IMR-90 (cell line): ENCODE measurements at regions not wholly inside any gene's neighbourhood (a gene's known extent, or its start where the extent isn't known, plus 50 kb on each side); places are given as distances from the start of the nearest gene placed in this dataset.

ENCODE experiments used
- ATAC-seq: fragments of 200-7000 bp; cut with Tn5 transposase; 2 replicates; pipeline ENCODE4 v1.9.1; 2020; ENCODE audit warnings: low read depth, mild to moderate bottlenecking, moderate library complexity
- BruUV-seq: library from RNA; stranded (reverse); fragments of 400-500 nt; replicated peaks from 2 replicates; lab custom pipeline; 2021; lab: Mats Ljungman, UMichigan
- CTCF ChIA-PET: fragments of 300-600 bp; formaldehyde crosslinking; extraction: SDS; loops from one replicate; lab custom pipeline; 2021; ENCODE audit warnings: antibody characterized with exemption; lab: Yijun Ruan, JAX
- POLR2A ChIA-PET: fragments of 300-600 bp; sonication (Branson Sonifier 250); formaldehyde crosslinking; loops from one replicate; lab custom pipeline; 2022; ENCODE audit warnings: antibody characterized with exemption; ENCODE audit not compliant: unreplicated experiment; lab: Charles Lee
- DNase-seq: peaks from one replicate; pipeline ENCODE4 v3.0.0; 2013
- H2AFZ ChIP-seq: replicated peaks from 2 replicates; pipeline ENCODE3; 2013; ENCODE audit warnings: low read length, mild to moderate bottlenecking; ENCODE audit not compliant: poor library complexity
- H2AK5ac ChIP-seq: 2 replicates; pipeline ENCODE4 v1.6.1; 2013; ENCODE audit warnings: low read depth, low read length, inconsistent platforms
- H2AK9ac ChIP-seq: replicated peaks from 2 replicates; pipeline ENCODE3; 2013; ENCODE audit warnings: mild to moderate bottlenecking, low read depth, low read length, moderate library complexity; ENCODE audit not compliant: poor library complexity
- H2BK120ac ChIP-seq: 2 replicates; pipeline ENCODE4 v1.6.1; 2013; ENCODE audit warnings: low read depth, low read length, inconsistent platforms
- H2BK15ac ChIP-seq: 3 replicates; pipeline ENCODE4 v1.6.1; 2013; ENCODE audit warnings: low read depth, low read length, inconsistent platforms
- H2BK20ac ChIP-seq: 2 replicates; pipeline ENCODE4 v1.6.1; 2013; ENCODE audit warnings: low read depth, mild to moderate bottlenecking, inconsistent platforms, low read length, moderate library complexity
- H2BK5ac ChIP-seq: 2 replicates; pipeline ENCODE4 v1.6.1; 2013; ENCODE audit warnings: mild to moderate bottlenecking, low read depth, low read length, inconsistent platforms; ENCODE audit not compliant: poor library complexity, severe bottlenecking
- H3K14ac ChIP-seq: replicated peaks from 2 replicates; pipeline ENCODE4 v1.6.1; 2013; ENCODE audit warnings: low read depth, low read length, inconsistent platforms
- H3K18ac ChIP-seq: 2 replicates; pipeline ENCODE4 v1.6.1; 2013; ENCODE audit warnings: low read depth, low read length, control low read depth
- H3K23ac ChIP-seq: 2 replicates; pipeline ENCODE4 v1.6.1; 2013; ENCODE audit warnings: low read depth, low read length, inconsistent platforms
- H3K27ac ChIP-seq: 2 replicates; pipeline ENCODE4 v1.5.1; 2013; ENCODE audit warnings: mild to moderate bottlenecking, control low read depth, low read length; ENCODE audit not compliant: insufficient read depth
- H3K27me3 ChIP-seq: 2 replicates; pipeline ENCODE4 v1.6.1; 2013; ENCODE audit warnings: low read length; ENCODE audit not compliant: control insufficient read depth, insufficient read depth
- H3K36me3 ChIP-seq: 2 replicates; pipeline ENCODE4 v1.6.1; 2013; ENCODE audit warnings: low read length, mixed read lengths; ENCODE audit not compliant: control insufficient read depth, insufficient read depth
- H3K4ac ChIP-seq: 2 replicates; pipeline ENCODE4 v1.6.1; 2013; ENCODE audit warnings: low read depth, low read length, inconsistent platforms
- H3K4me1 ChIP-seq: 2 replicates; pipeline ENCODE4 v1.6.1; 2013; ENCODE audit warnings: low read length, mixed read lengths; ENCODE audit not compliant: control insufficient read depth, insufficient read depth
- H3K4me2 ChIP-seq: 2 replicates; pipeline ENCODE4 v1.6.1; 2013; ENCODE audit warnings: low read depth, mild to moderate bottlenecking, control low read depth, low read length, moderate library complexity
- H3K4me3 ChIP-seq: 2 replicates; pipeline ENCODE4 v1.5.1; 2013; ENCODE audit warnings: low read depth, mild to moderate bottlenecking, control low read depth, low read length, moderate library complexity; ENCODE audit not compliant: insufficient read depth
- H3K56ac ChIP-seq: 2 replicates; pipeline ENCODE4 v1.6.1; 2013; ENCODE audit warnings: low read length, inconsistent platforms; ENCODE audit not compliant: insufficient read depth; ENCODE audit errors: extremely low read depth
- H3K79me1 ChIP-seq, 2 experiments: 2 replicates each; pipeline ENCODE4 v1.6.1; 2013; ENCODE audit warnings: low read length in 2 of 2, inconsistent platforms in 1 of 2, low read depth in 1 of 2
- H3K9ac ChIP-seq: 2 replicates; pipeline ENCODE4 v1.6.1; 2013; ENCODE audit warnings: low read depth, low read length, control low read depth
- H3K9me1 ChIP-seq: 2 replicates; pipeline ENCODE4 v1.6.1; 2013; ENCODE audit warnings: low read length, inconsistent platforms; ENCODE audit not compliant: insufficient read depth
- H3K9me3 ChIP-seq: 2 replicates; pipeline ENCODE4 v1.6.1; 2013; ENCODE audit warnings: low read length; ENCODE audit not compliant: control insufficient read depth, insufficient read depth
- H4K20me1 ChIP-seq: 2 replicates; pipeline ENCODE4 v1.6.1; 2013; ENCODE audit warnings: low read length, inconsistent platforms; ENCODE audit not compliant: insufficient read depth
- H4K5ac ChIP-seq: 2 replicates; pipeline ENCODE4 v1.6.1; 2013; ENCODE audit warnings: mild to moderate bottlenecking, low read depth, low read length, control low read depth
- H4K8ac ChIP-seq, 2 experiments: 2 replicates each; pipeline ENCODE4 v1.6.1; 2013; ENCODE audit warnings: low read depth in 2 of 2, low read length in 2 of 2, control low read depth in 1 of 2, inconsistent platforms in 1 of 2
- H4K91ac ChIP-seq: 2 replicates; pipeline ENCODE4 v1.6.1; 2013; ENCODE audit warnings: low read depth, low read length, inconsistent platforms; ENCODE audit not compliant: insufficient read depth
- BHLHE40 ChIP-seq: fragments of 150-350 bp; IDR thresholded peaks from 2 replicates; pipeline ENCODE4 v1.6.1; 2016; ENCODE audit warnings: mild to moderate bottlenecking, low read depth, low read length
- CEBPB ChIP-seq: IDR thresholded peaks from 2 replicates; pipeline ENCODE4 v1.6.1; 2012; ENCODE audit warnings: low read depth, low read length, improper control_type of control experiment
- CHD1 ChIP-seq: IDR thresholded peaks from 2 replicates; pipeline ENCODE4 v1.6.1; 2012; ENCODE audit warnings: low read depth, low read length, improper control_type of control experiment
- CTCF ChIP-seq: conservative IDR thresholded peaks from 2 replicates; pipeline ENCODE4 v1.5.1; 2012; ENCODE audit warnings: mild to moderate bottlenecking, low read depth, low read length, improper control_type of control experiment
- ELK1 ChIP-seq: fragments of 150-350 bp; IDR thresholded peaks from 2 replicates; pipeline ENCODE4 v1.6.1; 2016; ENCODE audit warnings: low read depth, mild to moderate bottlenecking, low read length, moderate library complexity, borderline replicate concordance
- FOS ChIP-seq: fragments of 150-350 bp; IDR thresholded peaks from 2 replicates; pipeline ENCODE4 v1.6.1; 2016; ENCODE audit warnings: low read depth, low read length
- MAFK ChIP-seq: IDR thresholded peaks from 2 replicates; pipeline ENCODE4 v1.6.1; 2012; ENCODE audit warnings: low read depth, low read length, improper control_type of control experiment
- MAZ ChIP-seq: IDR thresholded peaks from 2 replicates; pipeline ENCODE4 v1.6.1; 2012; ENCODE audit warnings: low read depth, mild to moderate bottlenecking, low read length, improper control_type of control experiment, moderate library complexity, borderline replicate concordance
- MXI1 ChIP-seq: IDR thresholded peaks from 2 replicates; pipeline ENCODE4 v1.6.1; 2012; ENCODE audit warnings: low read depth, mild to moderate bottlenecking, low read length, moderate library complexity, borderline replicate concordance
- NFE2L2 ChIP-seq: fragments of 150-350 bp; IDR thresholded peaks from 2 replicates; pipeline ENCODE4 v1.6.1; 2016; ENCODE audit warnings: low read depth, mild to moderate bottlenecking, low read length
- POLR2A ChIP-seq: IDR thresholded peaks from 2 replicates; pipeline ENCODE4 v1.6.1; 2012; ENCODE audit warnings: mild to moderate bottlenecking, low read depth, low read length
- RAD21 ChIP-seq: IDR thresholded peaks from 2 replicates; pipeline ENCODE4 v1.6.1; 2012; ENCODE audit warnings: low read length, improper control_type of control experiment
- RCOR1 ChIP-seq: IDR thresholded peaks from 2 replicates; pipeline ENCODE4 v1.6.1; 2012; ENCODE audit warnings: mild to moderate bottlenecking, low read length, improper control_type of control experiment; ENCODE audit not compliant: insufficient replicate concordance
- RFX5 ChIP-seq: IDR thresholded peaks from 2 replicates; pipeline ENCODE4 v1.8.0; 2012; ENCODE audit warnings: low read depth, mild to moderate bottlenecking, low read length, moderate library complexity
- SMC3 ChIP-seq: fragments of 150-350 bp; IDR thresholded peaks from 2 replicates; pipeline ENCODE4 v1.6.1; 2016; ENCODE audit warnings: low read depth, mild to moderate bottlenecking, antibody characterized with exemption, low read length, moderate library complexity
- USF2 ChIP-seq: fragments of 150-350 bp; IDR thresholded peaks from 2 replicates; pipeline ENCODE4 v1.6.1; 2017; ENCODE audit warnings: mild to moderate bottlenecking, antibody characterized with exemption, low read length, low read depth
- WGBS, 2 experiments: methylation state at CpG; one replicate each; pipeline versions ENCODE4 v1.1.5 to v1.1.7; 2013; ENCODE audit warnings: missing lambda C conversion rate in 2 of 2; ENCODE audit not compliant: insufficient read length in 1 of 2; ENCODE audit errors: extremely low coverage in 2 of 2; 5-methylcytosine and 5-hydroxymethylcytosine counted together
- dilution Hi-C: fragments of 300-500 bp; cut with HindIII; formaldehyde crosslinking; loops from one replicate; pipeline ENCODE4 v1.14.3; 2018; ENCODE audit warnings: low sequenced_read_pairs; ENCODE audit not compliant: unreplicated experiment
- in situ Hi-C: fragments of 300-500 bp; cut with MboI; formaldehyde crosslinking; loops from 3 replicates; pipeline ENCODE4 v1.14.3; 2019; ENCODE audit warnings: low sequenced_read_pairs, inconsistent platforms, mixed read lengths
- intact Hi-C: fragments of 100-400 bp; cut with micrococcal nuclease; formaldehyde crosslinking; loops from 2 replicates; pipeline ENCODE4 v1.10.0; 2022

GRCh38 chr7:155169498-155170065 lies 99.5 kb downstream of the HTR5A start:
- no peak overlapping the region for H3K4ac ChIP-seq
- no peak overlapping the region for H4K8ac ChIP-seq
- H4K20me1 ChIP-seq, result no peaks in the 10 kb centered on the region
- H3K18ac ChIP-seq, result no peak overlapping the region
- H2BK15ac ChIP-seq, result no peak overlapping the region
- no peak overlapping the region for H3K23ac ChIP-seq
- H2BK20ac ChIP-seq, result no peak overlapping the region
- no peak overlapping the region for H3K9ac ChIP-seq
- no TSS peak for BruUV-seq
- H3K79me1 ChIP-seq, result no peaks in the 10 kb centered on the region
- POLR2A ChIA-PET, result no interaction called here
- no peak overlapping the region for H3K27ac ChIP-seq
- 36% methylated on average over 4 of the region's 13 CpGs; no CpG with 5 or more reads in 1 of the 2 experiments for WGBS, 2 experiments
- H2AK5ac ChIP-seq, result no peak overlapping the region
- H2BK5ac ChIP-seq, result no peak overlapping the region
- H3K27me3 ChIP-seq, result no peaks in the 10 kb centered on the region; the same call in 1 of the 2 replicates
- dilution Hi-C loops, result no loop called here
- no peak overlapping the region for H2BK120ac ChIP-seq
- ATAC-seq (no peak), DNase-seq (no peak)
- no peaks in the 10 kb centered on the region for H3K36me3 ChIP-seq
- no peak for TF ChIP-seq CEBPB
- TF ChIP-seq CHD1, result no peak
- TF ChIP-seq ELK1, result no peak
- TF ChIP-seq RFX5, result no peak
- no peak for TF ChIP-seq POLR2A
- no peak for TF ChIP-seq RAD21
- TF ChIP-seq FOS, result no peak
- TF ChIP-seq NFE2L2, result no peak
- no peak for TF ChIP-seq MAZ
- TF ChIP-seq RCOR1, result no peak
- TF ChIP-seq BHLHE40, result no peak
- TF ChIP-seq SMC3, result no peak
- TF ChIP-seq MAFK, result no peak
- no peak for TF ChIP-seq MXI1
- TF ChIP-seq USF2, result no peak
- TF ChIP-seq CTCF, result no peak
- H2AK9ac ChIP-seq, result no peak overlapping the region
- no peak overlapping the region for H4K5ac ChIP-seq
- no peak overlapping the region for H4K91ac ChIP-seq
- CTCF ChIA-PET, result no interaction called here
- H3K9me1 ChIP-seq, result no peaks in the 10 kb centered on the region
- in situ Hi-C loops, result no loop called here
- no peaks in the 10 kb centered on the region for H3K4me1 ChIP-seq
- intact Hi-C loops, result no loop called here
- no peak overlapping the region for H3K14ac ChIP-seq
- no peak overlapping the region for H3K4me2 ChIP-seq
- no peak overlapping the region for H3K4me3 ChIP-seq
- H2AFZ ChIP-seq, result no peak overlapping the region
- H3K56ac ChIP-seq, result no peak overlapping the region
- no peaks in the 10 kb centered on the region for H3K9me3 ChIP-seq
